ENCODE measurements at regions not wholly inside any gene's neighbourhood (a gene's known extent, or its start where the extent isn't known, plus 50 kb on each side); places are given as distances from the start of the nearest gene placed in this dataset.

DNA sequence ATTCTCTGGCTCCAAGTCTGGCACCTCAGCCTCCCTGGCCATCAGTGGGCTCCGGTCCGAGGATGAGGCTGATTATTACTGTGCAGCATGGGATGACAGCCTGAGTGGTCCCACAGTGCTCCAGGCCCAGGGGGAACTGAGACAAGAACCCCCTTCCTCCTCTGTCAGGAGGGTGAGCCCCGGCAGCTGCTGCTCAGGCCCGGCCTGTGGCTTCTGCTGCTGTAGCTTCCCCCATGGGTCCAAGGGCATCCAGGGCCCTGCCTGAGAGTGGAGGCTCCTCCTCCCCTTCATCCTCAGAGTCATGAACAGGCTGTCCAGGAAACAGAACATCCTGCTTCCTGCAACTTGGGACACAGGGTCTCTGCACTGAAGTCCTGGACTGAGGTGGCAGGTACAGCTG is 113.6 kb downstream of the VPREB1 start:
- TF ChIP-seq, protein P1, sequence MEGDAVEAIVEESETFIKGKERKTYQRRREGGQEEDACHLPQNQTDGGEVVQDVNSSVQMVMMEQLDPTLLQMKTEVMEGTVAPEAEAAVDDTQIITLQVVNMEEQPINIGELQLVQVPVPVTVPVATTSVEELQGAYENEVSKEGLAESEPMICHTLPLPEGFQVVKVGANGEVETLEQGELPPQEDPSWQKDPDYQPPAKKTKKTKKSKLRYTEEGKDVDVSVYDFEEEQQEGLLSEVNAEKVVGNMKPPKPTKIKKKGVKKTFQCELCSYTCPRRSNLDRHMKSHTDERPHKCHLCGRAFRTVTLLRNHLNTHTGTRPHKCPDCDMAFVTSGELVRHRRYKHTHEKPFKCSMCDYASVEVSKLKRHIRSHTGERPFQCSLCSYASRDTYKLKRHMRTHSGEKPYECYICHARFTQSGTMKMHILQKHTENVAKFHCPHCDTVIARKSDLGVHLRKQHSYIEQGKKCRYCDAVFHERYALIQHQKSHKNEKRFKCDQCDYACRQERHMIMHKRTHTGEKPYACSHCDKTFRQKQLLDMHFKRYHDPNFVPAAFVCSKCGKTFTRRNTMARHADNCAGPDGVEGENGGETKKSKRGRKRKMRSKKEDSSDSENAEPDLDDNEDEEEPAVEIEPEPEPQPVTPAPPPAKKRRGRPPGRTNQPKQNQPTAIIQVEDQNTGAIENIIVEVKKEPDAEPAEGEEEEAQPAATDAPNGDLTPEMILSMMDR (IDR thresholded peaks at IDR 0.05; ENCODE audit: low read depth, low read length, missing input control): no peak
- TF ChIP-seq, protein P2, sequence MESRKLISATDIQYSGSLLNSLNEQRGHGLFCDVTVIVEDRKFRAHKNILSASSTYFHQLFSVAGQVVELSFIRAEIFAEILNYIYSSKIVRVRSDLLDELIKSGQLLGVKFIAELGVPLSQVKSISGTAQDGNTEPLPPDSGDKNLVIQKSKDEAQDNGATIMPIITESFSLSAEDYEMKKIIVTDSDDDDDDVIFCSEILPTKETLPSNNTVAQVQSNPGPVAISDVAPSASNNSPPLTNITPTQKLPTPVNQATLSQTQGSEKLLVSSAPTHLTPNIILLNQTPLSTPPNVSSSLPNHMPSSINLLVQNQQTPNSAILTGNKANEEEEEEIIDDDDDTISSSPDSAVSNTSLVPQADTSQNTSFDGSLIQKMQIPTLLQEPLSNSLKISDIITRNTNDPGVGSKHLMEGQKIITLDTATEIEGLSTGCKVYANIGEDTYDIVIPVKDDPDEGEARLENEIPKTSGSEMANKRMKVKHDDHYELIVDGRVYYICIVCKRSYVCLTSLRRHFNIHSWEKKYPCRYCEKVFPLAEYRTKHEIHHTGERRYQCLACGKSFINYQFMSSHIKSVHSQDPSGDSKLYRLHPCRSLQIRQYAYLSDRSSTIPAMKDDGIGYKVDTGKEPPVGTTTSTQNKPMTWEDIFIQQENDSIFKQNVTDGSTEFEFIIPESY (IDR thresholded peaks at IDR 0.05): no peak
